GM12874 (cell line): ENCODE measurements at regions not wholly inside any gene's neighbourhood (a gene's known extent, or its start where the extent isn't known, plus 50 kb on each side); places are given as distances from the start of the nearest gene placed in this dataset.

Source experiments
- CTCF ChIP-seq: IDR thresholded peaks from 2 replicates; pipeline ENCODE4 v1.5.1; 2011; ENCODE audit warnings: low read depth, mild to moderate bottlenecking, control low read depth, low read length, moderate library complexity; ENCODE audit not compliant: insufficient read depth

GRCh38 chr12:115474539-115475353 lies 790.8 kb upstream of the TBX3 start:
- TF ChIP-seq CTCF: no peak

GRCh38 chr12:115473257-115473956 lies 789.4 kb upstream of the TBX3 start:
- no peak for TF ChIP-seq CTCF

- TF ChIP-seq CTCF: no peak
Measured at GRCh38 chr12:115472852-115473251, 788.9 kb upstream of the TBX3 start.

- TF ChIP-seq CTCF: no peak
Measured at GRCh38 chr12:115470977-115471376, 787.0 kb upstream of the TBX3 start.

- TF ChIP-seq CTCF: no peak
Measured at GRCh38 chr12:115470526-115470925, 786.6 kb upstream of the TBX3 start.

GRCh38 chr12:115468087-115468510 lies 784.1 kb upstream of the TBX3 start:
- no peak for TF ChIP-seq CTCF

GRCh38 chr12:115467531-115467930 lies 783.6 kb upstream of the TBX3 start:
- TF ChIP-seq CTCF: no peak
